RWPE2 (cell line): ENCODE measurements at regions not wholly inside any gene's neighbourhood (a gene's known extent, or its start where the extent isn't known, plus 50 kb on each side); places are given as distances from the start of the nearest gene placed in this dataset.

Experiments
- ATAC-seq: fragments of 200-7000 bp; cut with Tn5 transposase; 3 replicates; pipeline ENCODE4 v1.9.1; 2021; ENCODE audit warnings: low read depth
- DNase-seq: peaks from one replicate; pipeline ENCODE4 v3.0.0-alpha.2; 2020; ENCODE audit warnings: low spot score
- H3K27ac ChIP-seq: fragments of 450-650 bp; 2 replicates; pipeline ENCODE4 v1.5.1; 2017; ENCODE audit warnings: mild to moderate bottlenecking; ENCODE audit not compliant: poor library complexity, severe bottlenecking
- H3K27me3 ChIP-seq: fragments of 250-450 bp; sonication (Bioruptor Pico); 2 replicates; pipeline ENCODE4 v1.5.1; 2021; ENCODE audit warnings: mild to moderate bottlenecking, moderate library complexity; ENCODE audit not compliant: insufficient read depth, poor library complexity, severe bottlenecking
- H3K36me3 ChIP-seq: fragments of 250-450 bp; sonication (Bioruptor Pico); 2 replicates; pipeline ENCODE4 v1.5.1; 2020; ENCODE audit warnings: low read depth, mild to moderate bottlenecking, moderate library complexity
- H3K4me1 ChIP-seq: fragments of 250-450 bp; sonication (Bioruptor Pico); 2 replicates; pipeline ENCODE4 v1.5.1; 2021; ENCODE audit warnings: mild to moderate bottlenecking, moderate library complexity; ENCODE audit not compliant: insufficient read depth, poor library complexity, severe bottlenecking
- H3K4me3 ChIP-seq: fragments of 250-450 bp; sonication (Bioruptor Pico); 2 replicates; pipeline ENCODE4 v1.5.1; 2021; ENCODE audit warnings: mild to moderate bottlenecking, moderate library complexity; ENCODE audit not compliant: severe bottlenecking
- H3K9me3 ChIP-seq: fragments of 250-450 bp; sonication (Bioruptor Pico); 2 replicates; pipeline ENCODE4 v1.5.1; 2021; ENCODE audit warnings: mild to moderate bottlenecking, moderate library complexity; ENCODE audit not compliant: severe bottlenecking
- CTCF ChIP-seq: fragments of 450-650 bp; IDR thresholded peaks from one replicate; pipeline ENCODE4 v1.5.1; 2017; ENCODE audit warnings: mild to moderate bottlenecking, moderate library complexity; ENCODE audit not compliant: poor library complexity, severe bottlenecking

GRCh38 chr1:90513956-90514355, 203.1 kb downstream of the BARHL2 start:
- no peaks in the 10 kb centered on the region for H3K27me3 ChIP-seq
- peaks cover 11% of the 10 kb centered on the region for H3K4me1 ChIP-seq
- ATAC-seq (no peak), DNase-seq (no peak)
- H3K27ac ChIP-seq, result no peak overlapping the region
- no peak overlapping the region for H3K4me3 ChIP-seq
- no peaks in the 10 kb centered on the region for H3K9me3 ChIP-seq
- no peaks in the 10 kb centered on the region for H3K36me3 ChIP-seq
- TF ChIP-seq CTCF, result no peak

- Histone ChIP-seq H3K4me3 (no peak overlapping the region), H3K9me3 (no peaks in the 10 kb centered on the region), H3K27me3 (no peaks in the 10 kb centered on the region), H3K4me1 (peaks cover 11% of the 10 kb centered on the region), H3K36me3 (no peaks in the 10 kb centered on the region), H3K27ac (no peak overlapping the region)
- no peak for DNase-seq
- ATAC-seq, result peak; percentile 59; the same call in 2 of the 3 replicates
- no peak for TF ChIP-seq CTCF
These were observed 204.7 kb downstream of the BARHL2 start for GRCh38 chr1:90512441-90512840.

- Histone ChIP-seq H3K9me3 (no peaks in the 10 kb centered on the region), H3K27me3 (peaks cover 3% of the 10 kb centered on the region), H3K4me1 (peaks cover 11% of the 10 kb centered on the region), H3K4me3 (no peak overlapping the region), H3K27ac (no peak overlapping the region), H3K36me3 (no peaks in the 10 kb centered on the region)
- TF ChIP-seq CTCF, result no peak
- DNase-seq, result no peak
- no peak for ATAC-seq
These were observed 207.0 kb downstream of the BARHL2 start for GRCh38 chr1:90510143-90510542.

DNA sequence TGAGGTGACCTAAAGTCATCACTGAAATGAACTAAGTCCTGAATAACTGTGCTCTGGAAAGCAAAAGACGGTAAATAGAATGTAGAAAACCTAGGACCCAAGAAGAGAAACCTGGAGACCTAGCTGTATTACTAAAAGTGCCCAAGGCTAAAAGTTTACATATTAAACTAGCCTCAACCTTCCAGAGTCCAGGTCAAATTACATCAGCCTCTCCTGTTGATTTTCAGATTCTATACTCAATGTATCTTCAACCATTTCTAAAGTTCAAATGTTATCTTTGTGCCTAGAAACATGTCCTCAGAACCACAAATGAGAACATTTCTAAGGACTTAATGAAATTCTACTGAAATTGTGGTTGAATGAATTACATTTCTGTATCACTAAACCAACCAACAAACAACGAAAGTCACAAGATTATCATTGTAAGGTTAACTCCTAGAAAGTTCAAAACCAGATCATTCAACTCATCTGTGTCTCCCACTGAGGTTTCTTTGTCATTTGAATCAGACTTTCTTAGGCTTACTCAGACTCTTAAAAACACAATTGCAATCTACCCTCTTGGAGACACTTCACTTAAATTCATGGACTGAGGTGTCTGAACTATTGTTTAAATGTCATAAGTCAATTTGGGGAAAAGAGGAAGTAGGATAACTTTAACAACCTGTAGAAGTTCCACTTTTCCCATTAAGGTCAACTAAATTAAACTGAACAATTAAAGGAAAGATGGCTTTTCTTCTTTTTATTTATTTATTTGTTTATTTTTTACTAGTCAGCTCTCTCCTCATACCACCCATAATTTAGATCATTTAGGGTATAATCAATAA, 207.7 kb downstream of the BARHL2 start:
- peaks cover 3% of the 10 kb centered on the region for H3K27me3 ChIP-seq
- H3K4me1 ChIP-seq, result peaks cover 11% of the 10 kb centered on the region
- ATAC-seq, result no peak
- no peak for DNase-seq
- no peak overlapping the region for H3K27ac ChIP-seq
- no peak for TF ChIP-seq CTCF
- H3K4me3 ChIP-seq, result no peak overlapping the region
- no peaks in the 10 kb centered on the region for H3K36me3 ChIP-seq
- H3K9me3 ChIP-seq, result no peaks in the 10 kb centered on the region
